ENCODE measurements at regions not wholly inside any gene's neighbourhood (a gene's known extent, or its start where the extent isn't known, plus 50 kb on each side); places are given as distances from the start of the nearest gene placed in this dataset.

DNA sequence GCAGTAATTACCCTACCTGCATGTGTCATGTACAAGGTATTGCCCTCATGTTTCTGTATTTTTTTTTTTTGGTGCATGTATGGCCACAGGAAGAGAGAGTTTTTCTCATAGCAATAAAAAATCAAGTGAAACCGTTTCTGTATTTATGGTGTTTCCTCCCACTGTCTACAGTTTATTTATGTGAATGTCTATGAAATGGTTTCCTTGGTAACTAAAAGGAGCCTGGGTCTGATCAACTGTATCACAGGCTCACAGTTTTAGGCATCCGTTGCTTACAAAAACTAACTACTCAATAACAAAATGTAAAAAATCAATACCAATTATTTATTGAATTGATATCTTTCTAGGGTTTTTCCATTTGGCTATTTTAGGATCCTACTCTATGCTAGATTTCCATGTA lies 464.4 kb downstream of the TAF11L14 start:
- TF ChIP-seq, protein P1, sequence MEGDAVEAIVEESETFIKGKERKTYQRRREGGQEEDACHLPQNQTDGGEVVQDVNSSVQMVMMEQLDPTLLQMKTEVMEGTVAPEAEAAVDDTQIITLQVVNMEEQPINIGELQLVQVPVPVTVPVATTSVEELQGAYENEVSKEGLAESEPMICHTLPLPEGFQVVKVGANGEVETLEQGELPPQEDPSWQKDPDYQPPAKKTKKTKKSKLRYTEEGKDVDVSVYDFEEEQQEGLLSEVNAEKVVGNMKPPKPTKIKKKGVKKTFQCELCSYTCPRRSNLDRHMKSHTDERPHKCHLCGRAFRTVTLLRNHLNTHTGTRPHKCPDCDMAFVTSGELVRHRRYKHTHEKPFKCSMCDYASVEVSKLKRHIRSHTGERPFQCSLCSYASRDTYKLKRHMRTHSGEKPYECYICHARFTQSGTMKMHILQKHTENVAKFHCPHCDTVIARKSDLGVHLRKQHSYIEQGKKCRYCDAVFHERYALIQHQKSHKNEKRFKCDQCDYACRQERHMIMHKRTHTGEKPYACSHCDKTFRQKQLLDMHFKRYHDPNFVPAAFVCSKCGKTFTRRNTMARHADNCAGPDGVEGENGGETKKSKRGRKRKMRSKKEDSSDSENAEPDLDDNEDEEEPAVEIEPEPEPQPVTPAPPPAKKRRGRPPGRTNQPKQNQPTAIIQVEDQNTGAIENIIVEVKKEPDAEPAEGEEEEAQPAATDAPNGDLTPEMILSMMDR (IDR thresholded peaks at IDR 0.05; ENCODE audit: low read depth, low read length, missing control alignments) = no peak
- DNase-seq (ENCODE audit: extremely low read depth, low read depth) = no peak
- H3K4me3 ChIP-seq (replicated peaks; ENCODE audit: low read depth, low read length) = no peak overlapping the region

DNA sequence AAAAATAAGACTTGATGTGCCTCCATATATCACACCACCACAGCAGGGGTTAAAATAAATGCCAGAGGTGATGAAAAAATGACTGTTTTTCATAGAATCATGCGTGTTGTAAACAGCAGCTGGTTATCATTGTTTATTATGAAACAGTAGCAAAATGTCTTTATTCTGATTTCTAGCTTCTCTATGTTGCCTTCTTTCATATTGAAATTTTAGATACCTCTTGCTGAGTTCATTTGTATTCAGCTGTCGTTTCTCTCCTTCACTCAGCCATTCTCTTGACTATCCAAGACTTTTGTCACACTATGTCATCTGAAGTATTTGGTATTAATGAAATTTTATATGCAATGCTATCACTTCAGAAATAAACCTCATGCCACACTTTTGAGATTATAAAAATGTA lies 465.0 kb downstream of the TAF11L14 start:
- TF ChIP-seq, protein P1 (IDR thresholded peaks at IDR 0.05; ENCODE audit: low read depth, low read length, missing control alignments) = no peak
- no peak for DNase-seq (ENCODE audit: extremely low read depth, low read depth)
- H3K4me3 ChIP-seq (replicated peaks; ENCODE audit: low read depth, low read length) = no peak overlapping the region

DNA sequence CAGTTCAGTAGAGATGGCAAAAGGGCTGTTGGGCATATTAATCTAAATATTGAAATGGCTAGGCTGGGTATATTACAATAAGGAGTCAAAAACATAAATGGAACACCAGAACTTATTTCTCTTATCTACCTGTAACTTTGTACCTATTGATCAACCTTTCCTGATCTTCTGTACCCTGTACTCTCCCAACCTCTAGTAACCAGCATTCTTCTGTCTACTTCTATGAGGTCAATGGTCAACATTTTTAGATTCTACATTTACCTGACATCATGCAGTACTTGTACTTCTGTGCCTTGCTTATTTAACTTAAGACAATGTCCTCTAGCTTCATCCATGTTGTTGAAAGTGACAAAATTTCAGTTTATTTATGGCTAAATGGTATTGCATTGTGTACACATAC lies 467.3 kb downstream of the TAF11L14 start:
- TF ChIP-seq, protein P1 (IDR thresholded peaks at IDR 0.05; ENCODE audit: low read depth, low read length, missing control alignments) = no peak
- no peak overlapping the region for H3K4me3 ChIP-seq (replicated peaks; ENCODE audit: low read depth, low read length)

DNA sequence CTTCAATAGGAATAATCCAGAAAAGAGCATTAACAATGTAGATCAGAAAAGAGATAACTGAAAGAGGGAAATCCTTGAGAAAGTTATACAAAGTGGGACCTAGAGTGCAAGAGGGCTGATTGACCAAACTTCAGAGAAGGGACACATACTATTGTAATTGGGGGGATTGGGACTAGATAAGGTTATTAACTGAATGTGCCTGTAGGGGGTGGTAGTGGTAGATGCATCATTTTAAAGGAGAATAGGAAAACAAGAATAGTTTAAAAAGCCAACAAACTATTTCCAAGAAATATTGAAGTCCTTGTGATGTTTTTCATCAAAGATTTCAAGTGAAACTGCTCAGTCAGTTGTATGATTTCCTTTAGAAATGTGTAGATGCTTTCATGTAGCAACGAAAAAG lies 468.5 kb downstream of the TAF11L14 start:
- DNase-seq (ENCODE audit: extremely low read depth, low read depth) = no peak
- TF ChIP-seq, protein P1 (IDR thresholded peaks at IDR 0.05; ENCODE audit: low read depth, low read length, missing control alignments) = no peak

More for the DNA sequence above, 467.3 kb downstream of the TAF11L14 start:
- DNase-seq (ENCODE audit: extremely low read depth, low read depth) = no peak

DNA sequence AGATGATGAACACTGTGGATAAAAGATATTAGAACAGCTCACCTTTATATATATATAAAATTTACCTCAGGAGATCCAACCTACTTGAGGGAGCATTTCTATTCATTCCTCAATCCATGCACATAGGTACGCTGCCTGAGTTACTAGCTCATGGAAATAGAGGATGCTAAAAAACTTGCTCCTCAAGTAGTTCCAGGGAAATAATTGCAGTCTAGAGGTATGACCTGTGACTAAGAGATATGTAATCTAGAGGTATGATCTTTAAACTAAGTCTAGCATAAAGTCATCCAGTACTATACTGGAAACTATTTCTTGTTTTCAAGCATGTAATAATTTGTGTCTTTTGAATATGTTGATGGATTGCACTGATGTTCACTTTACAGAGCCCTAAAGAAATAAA lies 471.2 kb downstream of the TAF11L14 start:
- TF ChIP-seq, protein P1 (IDR thresholded peaks at IDR 0.05; ENCODE audit: low read depth, low read length, missing control alignments) = no peak
- no peak for DNase-seq (ENCODE audit: extremely low read depth, low read depth)
- no peak overlapping the region for H3K4me3 ChIP-seq (replicated peaks; ENCODE audit: low read depth, low read length)

More for the DNA sequence above, 468.5 kb downstream of the TAF11L14 start:
- no peak overlapping the region for H3K4me3 ChIP-seq (replicated peaks; ENCODE audit: low read depth, low read length)

DNA sequence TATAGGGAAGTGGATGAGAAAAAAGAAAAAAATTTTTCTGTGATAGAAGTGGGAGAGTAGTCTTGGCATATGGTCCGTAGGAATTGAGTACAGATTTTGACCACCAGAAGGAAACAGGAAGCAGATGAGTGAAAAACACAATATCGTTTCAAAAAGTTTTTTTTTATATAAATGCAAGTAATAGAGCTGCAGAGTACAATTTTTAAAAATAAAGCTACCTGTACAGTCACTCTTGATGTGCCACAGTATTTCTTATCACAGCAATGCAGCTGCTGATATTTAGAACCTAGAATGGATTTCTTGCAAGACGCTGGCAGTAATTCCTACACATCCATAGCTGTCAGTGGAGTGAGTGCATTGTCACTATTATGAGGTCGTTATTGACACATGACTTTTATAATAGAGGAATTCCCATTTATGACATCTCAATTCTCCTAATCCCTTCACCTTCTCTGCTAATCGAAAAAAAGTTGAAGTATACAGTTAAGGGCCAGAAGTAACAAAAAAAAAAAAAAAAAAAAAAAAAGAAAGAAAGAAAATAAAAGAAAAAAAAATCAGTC lies 477.7 kb downstream of the TAF11L14 start:
- no peak overlapping the region for H3K4me3 ChIP-seq (replicated peaks; ENCODE audit: low read depth, low read length)
- TF ChIP-seq, protein P1 (IDR thresholded peaks at IDR 0.05; ENCODE audit: low read depth, low read length, missing control alignments) = no peak
- DNase-seq (ENCODE audit: extremely low read depth, low read depth) = no peak

DNA sequence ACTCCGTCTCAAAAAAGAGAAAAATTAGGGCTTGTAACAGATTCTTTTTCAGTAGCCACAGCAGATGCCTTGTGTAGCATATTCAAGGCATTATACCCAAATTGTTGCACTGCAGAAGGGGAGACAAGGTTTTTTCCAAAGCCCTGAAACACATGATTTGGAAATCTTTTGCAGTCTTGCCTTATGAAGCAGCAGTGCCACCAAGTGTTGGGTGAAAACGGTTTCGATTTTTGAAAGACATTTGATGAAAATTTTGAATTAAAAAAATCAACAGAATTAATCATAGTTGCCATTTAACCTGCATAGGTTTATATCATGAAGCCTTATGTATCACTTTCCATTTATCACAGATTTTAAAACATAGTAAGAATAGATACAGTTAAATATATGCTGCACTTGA lies 479.5 kb downstream of the TAF11L14 start:
- no peak for DNase-seq (ENCODE audit: extremely low read depth, low read depth)
- TF ChIP-seq, protein P1 (IDR thresholded peaks at IDR 0.05; ENCODE audit: low read depth, low read length, missing control alignments) = no peak

More for the DNA sequence above, 479.5 kb downstream of the TAF11L14 start:
- H3K4me3 ChIP-seq (replicated peaks; ENCODE audit: low read depth, low read length) = no peak overlapping the region

All from HFF-Myc (cell line).